Osteoblast (primary cell): ENCODE measurements at regions not wholly inside any gene's neighbourhood (a gene's known extent, or its start where the extent isn't known, plus 50 kb on each side); places are given as distances from the start of the nearest gene placed in this dataset.
A peak's percentile ranks its signal among the peaks of the same experiment; 100 is the strongest.

ENCODE experiments used
- DNase-seq: peaks from one replicate; pipeline ENCODE4 v3.0.0; 2011; ENCODE audit warnings: low spot score, mixed read lengths; ENCODE audit not compliant: insufficient read length; ENCODE audit errors: missing footprints
- H2AFZ ChIP-seq: 2 replicates; pipeline ENCODE4 v1.6.0; 2011; ENCODE audit warnings: mild to moderate bottlenecking, low read length
- H3K27ac ChIP-seq: 2 replicates; pipeline ENCODE4 v1.5.1; 2011; ENCODE audit warnings: mild to moderate bottlenecking, low read depth, low read length, moderate library complexity
- H3K27me3 ChIP-seq: 2 replicates; pipeline ENCODE4 v1.6.0; 2012; ENCODE audit warnings: mild to moderate bottlenecking, control low read depth, inconsistent platforms, low read length, moderate library complexity; ENCODE audit not compliant: insufficient read depth
- H3K36me3 ChIP-seq: 2 replicates; pipeline ENCODE4 v1.5.1; 2011; ENCODE audit warnings: mild to moderate bottlenecking, low read length, control low read depth, moderate library complexity; ENCODE audit not compliant: insufficient read depth
- H3K4me1 ChIP-seq: 2 replicates; pipeline ENCODE4 v1.5.1; 2011; ENCODE audit warnings: mild to moderate bottlenecking, low read length, control low read depth, moderate library complexity; ENCODE audit not compliant: insufficient read depth
- H3K4me2 ChIP-seq: 2 replicates; pipeline ENCODE4 v1.6.0; 2011; ENCODE audit warnings: mild to moderate bottlenecking, low read length; ENCODE audit not compliant: insufficient read depth
- H3K4me3 ChIP-seq: fragments of 200-600 bp; sonication (generic); 3 replicates; pipeline ENCODE4 v1.5.1; 2012; ENCODE audit warnings: mild to moderate bottlenecking, low read length, inconsistent platforms; ENCODE audit not compliant: insufficient read depth
- H3K79me2 ChIP-seq: 2 replicates; pipeline ENCODE4 v1.6.0; 2012; ENCODE audit warnings: mild to moderate bottlenecking, low read length, control low read depth, inconsistent platforms; ENCODE audit not compliant: insufficient read depth
- H3K9me3 ChIP-seq: 2 replicates; pipeline ENCODE4 v1.5.1; 2011; ENCODE audit warnings: low read depth, low read length, control low read depth
- H4K20me1 ChIP-seq: 2 replicates; pipeline ENCODE4 v1.6.0; 2012; ENCODE audit warnings: mild to moderate bottlenecking, low read length, control low read depth; ENCODE audit not compliant: insufficient read depth
- CTCF ChIP-seq: IDR thresholded peaks from 2 replicates; pipeline ENCODE4 v1.5.1; 2011; ENCODE audit warnings: mild to moderate bottlenecking, low read depth, low read length, moderate library complexity; ENCODE audit errors: extremely low read depth

GRCh38 chr1:221083902-221084301 is 204.7 kb downstream of the HLX start:
- no peak overlapping the region for H3K27ac ChIP-seq
- H3K36me3 ChIP-seq, result no peaks in the 10 kb centered on the region
- no peaks in the 10 kb centered on the region for H4K20me1 ChIP-seq
- no peaks in the 10 kb centered on the region for H3K4me1 ChIP-seq
- no peaks in the 10 kb centered on the region for H3K9me3 ChIP-seq
- H3K4me2 ChIP-seq, result no peak overlapping the region
- DNase-seq, result no peak
- H2AFZ ChIP-seq, result no peak overlapping the region
- no peak for TF ChIP-seq CTCF
- H3K27me3 ChIP-seq, result no peaks in the 10 kb centered on the region
- H3K4me3 ChIP-seq, result no peak overlapping the region
- no peaks in the 10 kb centered on the region for H3K79me2 ChIP-seq

- no peak for TF ChIP-seq CTCF
- H3K27me3 ChIP-seq, result no peaks in the 10 kb centered on the region
- no peaks in the 10 kb centered on the region for H3K36me3 ChIP-seq
- H3K4me2 ChIP-seq, result no peak overlapping the region
- no peak overlapping the region for H3K4me3 ChIP-seq
- no peaks in the 10 kb centered on the region for H3K9me3 ChIP-seq
- H2AFZ ChIP-seq, result no peak overlapping the region
- H3K4me1 ChIP-seq, result peaks cover 7% of the 10 kb centered on the region
- H3K27ac ChIP-seq, result no peak overlapping the region
- H4K20me1 ChIP-seq, result no peaks in the 10 kb centered on the region
- no peaks in the 10 kb centered on the region for H3K79me2 ChIP-seq
- DNase-seq, result no peak
Measured at GRCh38 chr1:221084681-221085080, 205.4 kb downstream of the HLX start.

- no peak for DNase-seq
- TF ChIP-seq CTCF, result no peak
- Histone ChIP-seq H3K36me3 (no peaks in the 10 kb centered on the region), H3K4me2 (peak overlapping the region; percentile 27), H4K20me1 (no peaks in the 10 kb centered on the region), H3K4me1 (peaks cover 13% of the 10 kb centered on the region), H3K4me3 (no peak overlapping the region), H3K27ac (no peak overlapping the region), H3K79me2 (no peaks in the 10 kb centered on the region), H2AFZ (peak overlapping the region; percentile 11), H3K27me3 (no peaks in the 10 kb centered on the region), H3K9me3 (no peaks in the 10 kb centered on the region)
Measured at GRCh38 chr1:221085701-221086375, 206.6 kb downstream of the HLX start.

GRCh38 chr1:221087919-221088318 is 208.7 kb downstream of the HLX start:
- no peak for DNase-seq
- Histone ChIP-seq H3K4me1 (peaks cover 13% of the 10 kb centered on the region), H3K27me3 (no peaks in the 10 kb centered on the region), H3K4me3 (no peak overlapping the region), H3K4me2 (no peak overlapping the region), H3K27ac (no peak overlapping the region), H3K36me3 (no peaks in the 10 kb centered on the region), H2AFZ (no peak overlapping the region), H3K79me2 (no peaks in the 10 kb centered on the region), H3K9me3 (no peaks in the 10 kb centered on the region), H4K20me1 (no peaks in the 10 kb centered on the region)
- TF ChIP-seq CTCF, result no peak
